H9 (cell line): ENCODE measurements at regions not wholly inside any gene's neighbourhood (a gene's known extent, or its start where the extent isn't known, plus 50 kb on each side); places are given as distances from the start of the nearest gene placed in this dataset.

Experiments
- DNase-seq: peaks from one replicate; pipeline ENCODE4 v3.0.0-alpha.2; 2017
- H2AFZ ChIP-seq: one replicate; pipeline ENCODE4 v1.6.1; 2013; ENCODE audit warnings: mild to moderate bottlenecking, low read length, control low read depth, moderate library complexity
- H2AK5ac ChIP-seq: 2 replicates; pipeline ENCODE4 v1.6.1; 2013; ENCODE audit warnings: low read length, control low read depth, mixed read lengths; ENCODE audit not compliant: insufficient read length
- H2BK120ac ChIP-seq: one replicate; pipeline ENCODE4 v1.6.1; 2013; ENCODE audit warnings: low read depth, mild to moderate bottlenecking, low read length, control low read depth, inconsistent platforms; ENCODE audit not compliant: poor library complexity, severe bottlenecking
- H2BK12ac ChIP-seq: 2 replicates; pipeline ENCODE4 v1.6.1; 2013; ENCODE audit warnings: low read length, control low read depth, mixed read lengths, low read depth; ENCODE audit not compliant: insufficient read length
- H2BK15ac ChIP-seq: 2 replicates; pipeline ENCODE4 v1.6.1; 2013; ENCODE audit warnings: low read depth, low read length, control low read depth
- H2BK20ac ChIP-seq: one replicate; pipeline ENCODE4 v1.6.1; 2013; ENCODE audit warnings: low read depth, mild to moderate bottlenecking, low read length, control low read depth, inconsistent platforms; ENCODE audit not compliant: poor library complexity, severe bottlenecking
- H2BK5ac ChIP-seq: 2 replicates; pipeline ENCODE4 v1.6.1; 2013; ENCODE audit warnings: low read length, control low read depth, mixed read lengths; ENCODE audit not compliant: insufficient read length
- H3K14ac ChIP-seq: 2 replicates; pipeline ENCODE4 v1.6.1; 2013; ENCODE audit warnings: low read length, control low read depth; ENCODE audit not compliant: insufficient read depth
- H3K18ac ChIP-seq: 2 replicates; pipeline ENCODE4 v1.6.1; 2013; ENCODE audit warnings: low read depth, mild to moderate bottlenecking, mixed read lengths, low read length, control low read depth; ENCODE audit not compliant: insufficient read length
- H3K23ac ChIP-seq: 2 replicates; pipeline ENCODE4 v1.6.1; 2013; ENCODE audit warnings: low read length, control low read depth, mixed read lengths, low read depth; ENCODE audit not compliant: insufficient read length
- H3K23me2 ChIP-seq: 2 replicates; pipeline ENCODE4 v1.6.1; 2013; ENCODE audit warnings: low read depth, mild to moderate bottlenecking, mixed read lengths, low read length, control low read depth; ENCODE audit not compliant: insufficient read length, poor library complexity, severe bottlenecking
- H3K27ac ChIP-seq: 2 replicates; pipeline ENCODE4 v1.5.1; 2013; ENCODE audit warnings: low read length, control low read depth, mixed read lengths, low read depth; ENCODE audit not compliant: insufficient read length
- H3K27me3 ChIP-seq: 2 replicates; pipeline ENCODE4 v1.6.1; 2013; ENCODE audit warnings: low read length, control low read depth, inconsistent platforms; ENCODE audit not compliant: insufficient read depth
- H3K4ac ChIP-seq: 2 replicates; pipeline ENCODE4 v1.6.1; 2013; ENCODE audit warnings: low read depth, mild to moderate bottlenecking, control low read depth, inconsistent platforms, low read length, moderate library complexity
- H3K4me1 ChIP-seq: 2 replicates; pipeline ENCODE4 v1.6.1; 2013; ENCODE audit warnings: low read length, control low read depth, inconsistent platforms; ENCODE audit not compliant: insufficient read depth
- H3K4me2 ChIP-seq: 2 replicates; pipeline ENCODE4 v1.6.1; 2013; ENCODE audit warnings: low read length, control low read depth, mixed read lengths; ENCODE audit not compliant: insufficient read length, insufficient read depth
- H3K56ac ChIP-seq: 2 replicates; pipeline ENCODE4 v1.6.1; 2013; ENCODE audit warnings: low read depth, mild to moderate bottlenecking, mixed read lengths, low read length, control low read depth; ENCODE audit not compliant: insufficient read length
- H3K79me1 ChIP-seq: 2 replicates; pipeline ENCODE4 v1.6.1; 2013; ENCODE audit warnings: low read depth, mild to moderate bottlenecking, moderate library complexity, low read length, control low read depth, inconsistent platforms; ENCODE audit not compliant: insufficient read depth, poor library complexity, severe bottlenecking
- H3K79me2 ChIP-seq: 2 replicates; pipeline ENCODE4 v1.6.1; 2013; ENCODE audit warnings: low read length, control low read depth, inconsistent platforms; ENCODE audit not compliant: insufficient read depth
- H3K9ac ChIP-seq: 2 replicates; pipeline ENCODE4 v1.6.1; 2013; ENCODE audit warnings: low read length, control low read depth, mixed read lengths; ENCODE audit not compliant: insufficient read length; ENCODE audit errors: extremely low read depth
- H3K9me3 ChIP-seq: one replicate; pipeline ENCODE4 v1.6.1; 2013; ENCODE audit warnings: low read depth, low read length, inconsistent platforms; ENCODE audit not compliant: control insufficient read depth
- H3T11ph ChIP-seq: one replicate; pipeline ENCODE4 v1.6.1; 2013; ENCODE audit warnings: mild to moderate bottlenecking, low read length, control low read depth, inconsistent platforms
- H4K20me1 ChIP-seq: one replicate; pipeline ENCODE4 v1.6.1; 2013; ENCODE audit not compliant: control insufficient read depth, insufficient read length, insufficient read depth
- H4K5ac ChIP-seq: 2 replicates; pipeline ENCODE4 v1.6.1; 2013; ENCODE audit warnings: low read depth, mild to moderate bottlenecking, mixed read lengths, low read length, control low read depth; ENCODE audit not compliant: insufficient read length
- H4K8ac ChIP-seq: replicated peaks from 2 replicates; pipeline ENCODE4 v1.6.1; 2013; ENCODE audit warnings: low read length, control low read depth, mixed read lengths, low read depth; ENCODE audit not compliant: insufficient read length
- H4K91ac ChIP-seq: 2 replicates; pipeline ENCODE4 v1.6.1; 2013; ENCODE audit warnings: low read depth, mild to moderate bottlenecking, moderate library complexity, mixed read lengths, low read length, control low read depth; ENCODE audit not compliant: insufficient read length
- H3K27ac Mint-ChIP-seq, 3 experiments: 2 replicates in 2 of 3; 3 replicates in 1 of 3; pipeline ENCODE4 v1.8.0; 2020 to 2021; ENCODE audit warnings: mixed read lengths in 3 of 3, mild to moderate bottlenecking in 1 of 3, moderate library complexity in 1 of 3
- H3K27me3 Mint-ChIP-seq: 2 replicates; pipeline ENCODE4 v1.8.0; 2021; ENCODE audit warnings: low read depth, mild to moderate bottlenecking, moderate library complexity, mixed read lengths
- H3K36me3 Mint-ChIP-seq, 3 experiments: 2 replicates in 2 of 3; 3 replicates in 1 of 3; pipeline ENCODE4 v1.8.0; 2020 to 2021; ENCODE audit warnings: low read depth in 3 of 3, mixed read lengths in 3 of 3; ENCODE audit not compliant: insufficient read depth in 1 of 3
- H3K4me1 Mint-ChIP-seq, 2 experiments: 2 replicates each; pipeline ENCODE4 v1.8.0; 2020; ENCODE audit warnings: mixed read lengths in 2 of 2
- H3K4me3 Mint-ChIP-seq, 2 experiments: 2 replicates in 1 of 2; 3 replicates in 1 of 2; pipeline ENCODE4 v1.8.0; 2020 to 2021; ENCODE audit warnings: mild to moderate bottlenecking in 2 of 2, mixed read lengths in 2 of 2, moderate library complexity in 1 of 2
- H3K9me3 Mint-ChIP-seq, 2 experiments: 2 replicates in 1 of 2; 3 replicates in 1 of 2; pipeline ENCODE4 v1.8.0; 2020; ENCODE audit warnings: mild to moderate bottlenecking in 2 of 2, mixed read lengths in 2 of 2, moderate library complexity in 1 of 2
- CTCF ChIP-seq: fragments of 200-600 bp; sonication (generic); conservative IDR thresholded peaks from 3 replicates; pipeline ENCODE4 v1.8.0; 2021; ENCODE audit warnings: antibody characterized with exemption, mild to moderate bottlenecking
- WGBS: extraction: QIAGEN DNeasy Blood & Tissue Kit; methylation state at CpG from one replicate; pipeline ENCODE4 v1.1.7; 2013; ENCODE audit warnings: missing lambda C conversion rate, low lambda C conversion rate, mixed read lengths; ENCODE audit not compliant: insufficient read length; ENCODE audit errors: extremely low coverage; 5-methylcytosine and 5-hydroxymethylcytosine counted together

GRCh38 chr4:122010610-122011009 is 58.8 kb upstream of the TRPC3 start:
- Histone ChIP-seq H3K9ac (no peak overlapping the region), H2AFZ (no peak overlapping the region), H3K14ac (no peak overlapping the region), H3K4me2 (no peak overlapping the region), H3K4ac (no peak overlapping the region), H3K4me1 (no peaks in the 10 kb centered on the region), H3K56ac (no peak overlapping the region), H4K20me1 (no peaks in the 10 kb centered on the region), H3K18ac (no peak overlapping the region), H4K91ac (no peak overlapping the region), H4K8ac (no peak overlapping the region), H3K27ac (no peak overlapping the region), H3K79me2 (no peaks in the 10 kb centered on the region), H3K9me3 (no peaks in the 10 kb centered on the region), H2BK15ac (no peak overlapping the region), H4K5ac (no peak overlapping the region), H2BK5ac (no peak overlapping the region), H3K79me1 (no peaks in the 10 kb centered on the region), H3T11ph (no peak overlapping the region), H3K23me2 (no peaks in the 10 kb centered on the region), H3K27me3 (no peaks in the 10 kb centered on the region), H2AK5ac (no peak overlapping the region), H2BK20ac (no peak overlapping the region), H2BK120ac (no peak overlapping the region), H2BK12ac (no peak overlapping the region), H3K23ac (no peak overlapping the region)
- Mint-ChIP-seq H3K9me3 (no peaks in the 10 kb centered on the region), H3K36me3 (no peaks in the 10 kb centered on the region), H3K27ac (no peak overlapping the region), H3K4me1 (peaks cover 0 to 4% of the 10 kb centered on the region in 2 experiments; a peak in 2 of 4 replicates), H3K27me3 (no peaks in the 10 kb centered on the region), H3K4me3 (no peak overlapping the region)
- WGBS: no CpG with 5 or more reads among the region's 3 CpGs
- no peak for DNase-seq
- no peak for TF ChIP-seq CTCF
